22Rv1 (cell line): ENCODE measurements at regions not wholly inside any gene's neighbourhood (a gene's known extent, or its start where the extent isn't known, plus 50 kb on each side); places are given as distances from the start of the nearest gene placed in this dataset.

Experiments
- ZFX ChIP-seq: fragments of 450-650 bp; IDR thresholded peaks from 2 replicates; pipeline ENCODE4 v1.6.1; 2017; ENCODE audit warnings: antibody characterized with exemption, borderline replicate concordance
- TF ChIP-seq, protein P1 (sequence below): fragments of 450-650 bp; IDR thresholded peaks from 2 replicates; pipeline ENCODE4 v1.5.1; 2017; ENCODE audit warnings: mild to moderate bottlenecking

DNA sequence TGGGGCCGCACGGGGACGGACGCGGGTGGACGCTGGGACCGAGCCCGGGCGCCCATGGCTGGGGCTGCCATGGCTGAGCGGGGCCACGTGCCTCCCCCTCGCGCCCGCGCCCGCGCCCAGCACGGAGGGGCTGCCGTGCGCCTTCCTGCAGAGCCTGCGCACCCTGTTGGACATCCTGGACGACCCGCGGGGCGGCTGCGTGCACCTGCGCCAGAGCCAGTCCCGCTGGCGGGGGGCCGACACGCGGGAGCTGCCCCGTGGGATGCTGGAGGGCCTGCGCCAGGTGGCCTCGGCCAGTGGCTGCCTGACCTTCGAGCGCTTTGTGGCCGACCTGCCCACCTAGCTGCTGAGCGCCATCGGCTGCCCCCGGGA lies 72.5 kb upstream of the KCTD7 start:
- TF ChIP-seq, protein P1, sequence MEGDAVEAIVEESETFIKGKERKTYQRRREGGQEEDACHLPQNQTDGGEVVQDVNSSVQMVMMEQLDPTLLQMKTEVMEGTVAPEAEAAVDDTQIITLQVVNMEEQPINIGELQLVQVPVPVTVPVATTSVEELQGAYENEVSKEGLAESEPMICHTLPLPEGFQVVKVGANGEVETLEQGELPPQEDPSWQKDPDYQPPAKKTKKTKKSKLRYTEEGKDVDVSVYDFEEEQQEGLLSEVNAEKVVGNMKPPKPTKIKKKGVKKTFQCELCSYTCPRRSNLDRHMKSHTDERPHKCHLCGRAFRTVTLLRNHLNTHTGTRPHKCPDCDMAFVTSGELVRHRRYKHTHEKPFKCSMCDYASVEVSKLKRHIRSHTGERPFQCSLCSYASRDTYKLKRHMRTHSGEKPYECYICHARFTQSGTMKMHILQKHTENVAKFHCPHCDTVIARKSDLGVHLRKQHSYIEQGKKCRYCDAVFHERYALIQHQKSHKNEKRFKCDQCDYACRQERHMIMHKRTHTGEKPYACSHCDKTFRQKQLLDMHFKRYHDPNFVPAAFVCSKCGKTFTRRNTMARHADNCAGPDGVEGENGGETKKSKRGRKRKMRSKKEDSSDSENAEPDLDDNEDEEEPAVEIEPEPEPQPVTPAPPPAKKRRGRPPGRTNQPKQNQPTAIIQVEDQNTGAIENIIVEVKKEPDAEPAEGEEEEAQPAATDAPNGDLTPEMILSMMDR = no peak
- no peak for TF ChIP-seq ZFX
